ENCODE measurements at regions not wholly inside any gene's neighbourhood (a gene's known extent, or its start where the extent isn't known, plus 50 kb on each side); places are given as distances from the start of the nearest gene placed in this dataset.

GRCh38 chr11:134569195-134569594 lies 157.2 kb upstream of the B3GAT1 start:
- Mint-ChIP-seq H3K4me1 (ENCODE audit: insufficient read depth, unreplicated experiment) (no peaks in the 10 kb centered on the region), H3K9me3 (ENCODE audit: unreplicated experiment) (peaks cover 21% of the 10 kb centered on the region), H3K4me3 (ENCODE audit: unreplicated experiment) (no peak overlapping the region), H3K36me3 (ENCODE audit: insufficient read depth, unreplicated experiment) (no peaks in the 10 kb centered on the region), H3K27ac (ENCODE audit: low read depth, unreplicated experiment) (no peak overlapping the region), H3K27me3 (ENCODE audit: insufficient read depth, unreplicated experiment) (no peaks in the 10 kb centered on the region)
- POLR2A ChIA-PET = no interaction called here
- BruUV-seq (replicated peaks) = no TSS peak
- intact Hi-C loops (cut with micrococcal nuclease) = no loop called here
- CTCF ChIA-PET = no interaction called here
- DNase-seq (ENCODE audit: unreplicated experiment) = no peak
- TF ChIP-seq CTCF (IDR thresholded peaks at IDR 0.05; ENCODE audit: unreplicated experiment) = no peak

- TF ChIP-seq CTCF (IDR thresholded peaks at IDR 0.05; ENCODE audit: unreplicated experiment) = no peak
- CTCF ChIA-PET = interaction anchor here (0.6 kb wide), 1 partner anchor 11 kb away, joined by 3 read pairs; no protein-coding TSS in a partner anchor
- Mint-ChIP-seq H3K36me3 (ENCODE audit: insufficient read depth, unreplicated experiment) (no peaks in the 10 kb centered on the region), H3K9me3 (ENCODE audit: unreplicated experiment) (peaks cover 21% of the 10 kb centered on the region), H3K4me1 (ENCODE audit: insufficient read depth, unreplicated experiment) (no peaks in the 10 kb centered on the region), H3K4me3 (ENCODE audit: unreplicated experiment) (no peak overlapping the region), H3K27ac (ENCODE audit: low read depth, unreplicated experiment) (no peak overlapping the region), H3K27me3 (ENCODE audit: insufficient read depth, unreplicated experiment) (no peaks in the 10 kb centered on the region)
- DNase-seq (ENCODE audit: unreplicated experiment) = no peak
- intact Hi-C loops (cut with micrococcal nuclease) = no loop called here
- no TSS peak for BruUV-seq (replicated peaks)
- POLR2A ChIA-PET = interaction anchor here (0.6 kb wide), 1 partner anchor 20 kb away, joined by 4 read pairs; no protein-coding TSS in a partner anchor
Measured at GRCh38 chr11:134566311-134566710, 154.3 kb upstream of the B3GAT1 start.

GRCh38 chr11:134565343-134565891 lies 153.4 kb upstream of the B3GAT1 start:
- no peaks in the 10 kb centered on the region for H3K4me1 Mint-ChIP-seq (ENCODE audit: insufficient read depth, unreplicated experiment)
- no peak overlapping the region for H3K4me3 Mint-ChIP-seq (ENCODE audit: unreplicated experiment)
- no TSS peak for BruUV-seq (replicated peaks)
- DNase-seq (ENCODE audit: unreplicated experiment) = no peak
- peaks cover 14% of the 10 kb centered on the region for H3K9me3 Mint-ChIP-seq (ENCODE audit: unreplicated experiment)
- intact Hi-C loops (cut with micrococcal nuclease) = no loop called here
- no peaks in the 10 kb centered on the region for H3K27me3 Mint-ChIP-seq (ENCODE audit: insufficient read depth, unreplicated experiment)
- H3K36me3 Mint-ChIP-seq (ENCODE audit: insufficient read depth, unreplicated experiment) = no peaks in the 10 kb centered on the region
- CTCF ChIA-PET = no interaction called here
- POLR2A ChIA-PET = interaction anchor here (0.6 kb wide), 1 partner anchor 19 kb away, joined by 4 read pairs; no protein-coding TSS in a partner anchor
- no peak overlapping the region for H3K27ac Mint-ChIP-seq (ENCODE audit: low read depth, unreplicated experiment)
- TF ChIP-seq CTCF (IDR thresholded peaks at IDR 0.05; ENCODE audit: unreplicated experiment) = no peak

- Mint-ChIP-seq H3K27me3 (ENCODE audit: insufficient read depth, unreplicated experiment) (no peaks in the 10 kb centered on the region), H3K36me3 (ENCODE audit: insufficient read depth, unreplicated experiment) (no peaks in the 10 kb centered on the region), H3K27ac (ENCODE audit: low read depth, unreplicated experiment) (no peak overlapping the region), H3K4me3 (ENCODE audit: unreplicated experiment) (no peak overlapping the region), H3K4me1 (ENCODE audit: insufficient read depth, unreplicated experiment) (no peaks in the 10 kb centered on the region), H3K9me3 (ENCODE audit: unreplicated experiment) (peaks cover 14% of the 10 kb centered on the region)
- ChIA-PET POLR2A (no interaction called here), CTCF (interaction anchor here (0.7 kb wide), 1 partner anchor 302 kb away, joined by 4 read pairs; no protein-coding TSS in a partner anchor)
- TF ChIP-seq CTCF (IDR thresholded peaks at IDR 0.05; ENCODE audit: unreplicated experiment) = no peak
- intact Hi-C loops (cut with micrococcal nuclease) = no loop called here
- DNase-seq (ENCODE audit: unreplicated experiment) = no peak
- BruUV-seq (replicated peaks) = no TSS peak
Measured at GRCh38 chr11:134564472-134565200, 152.6 kb upstream of the B3GAT1 start.

All from MCF 10A (cell line).